WTC11 (cell line): ENCODE measurements at regions not wholly inside any gene's neighbourhood (a gene's known extent, or its start where the extent isn't known, plus 50 kb on each side); places are given as distances from the start of the nearest gene placed in this dataset.

Experiments used
- ATAC-seq: fragments of 200-7000 bp; cut with Tn5 transposase; 2 replicates; pipeline ENCODE4 v1.10.0; 2021; ENCODE audit warnings: mild to moderate bottlenecking, moderate library complexity
- CTCF ChIA-PET: fragments of 300-600 bp; sonication (Branson Sonifier 250); formaldehyde crosslinking; loops from one replicate; lab custom pipeline; 2021; ENCODE audit warnings: antibody characterized with exemption; lab: Charles Lee
- POLR2A ChIA-PET: fragments of 350-600 bp; sonication (Branson Sonifier 250); formaldehyde crosslinking; loops from one replicate; lab custom pipeline; 2021; ENCODE audit warnings: antibody characterized with exemption; lab: Charles Lee
- DNase-seq: peaks from one replicate; pipeline ENCODE4 v3.0.0; 2021; ENCODE audit warnings: low spot score
- H3K27ac Mint-ChIP-seq: 2 replicates; pipeline ENCODE4 v1.8.0; 2021; ENCODE audit warnings: mixed read lengths
- H3K27me3 Mint-ChIP-seq: 2 replicates; pipeline ENCODE4 v1.8.0; 2021; ENCODE audit warnings: low read depth, mild to moderate bottlenecking, moderate library complexity, mixed read lengths
- H3K36me3 Mint-ChIP-seq: 2 replicates; pipeline ENCODE4 v1.8.0; 2021; ENCODE audit warnings: mixed read lengths
- H3K4me1 Mint-ChIP-seq: 2 replicates; pipeline ENCODE4 v1.8.0; 2022; ENCODE audit warnings: mixed read lengths
- H3K4me3 Mint-ChIP-seq: 2 replicates; pipeline ENCODE4 v1.8.0; 2021; ENCODE audit warnings: mild to moderate bottlenecking, moderate library complexity, mixed read lengths
- H3K9me3 Mint-ChIP-seq: 2 replicates; pipeline ENCODE4 v1.8.0; 2021; ENCODE audit warnings: mixed read lengths
- CBFB ChIP-seq: sonication (generic); formaldehyde crosslinking; IDR thresholded peaks from 2 replicates; pipeline ENCODE4 v1.8.1; 2022; ENCODE audit warnings: mild to moderate bottlenecking, low read depth, missing genetic modification reagents
- ETV6 ChIP-seq: sonication (generic); formaldehyde crosslinking; IDR thresholded peaks from 2 replicates; pipeline ENCODE4 v1.8.1; 2022; ENCODE audit warnings: mild to moderate bottlenecking, missing genetic modification reagents
- FOXK1 ChIP-seq: sonication (generic); formaldehyde crosslinking; IDR thresholded peaks from 2 replicates; pipeline ENCODE4 v1.8.0; 2022; ENCODE audit warnings: mild to moderate bottlenecking, moderate library complexity, missing genetic modification reagents
- FOXP1 ChIP-seq: sonication (generic); formaldehyde crosslinking; IDR thresholded peaks from 2 replicates; pipeline ENCODE4 v1.8.0; 2022; ENCODE audit warnings: missing genetic modification reagents, mild to moderate bottlenecking, moderate library complexity, borderline replicate concordance
- IRF2 ChIP-seq: sonication (generic); formaldehyde crosslinking; IDR thresholded peaks from 2 replicates; pipeline ENCODE4 v1.8.0; 2022; ENCODE audit warnings: low read depth, missing genetic modification reagents, borderline replicate concordance
- KAT7 ChIP-seq: sonication (generic); formaldehyde crosslinking; IDR thresholded peaks from 2 replicates; pipeline ENCODE4 v1.8.1; 2023; ENCODE audit warnings: missing genetic modification reagents, mild to moderate bottlenecking, borderline replicate concordance
- NR2C2 ChIP-seq: sonication (generic); formaldehyde crosslinking; IDR thresholded peaks from 2 replicates; pipeline ENCODE4 v1.8.0; 2022; ENCODE audit warnings: mild to moderate bottlenecking, missing genetic modification reagents
- RELA ChIP-seq: sonication (generic); formaldehyde crosslinking; IDR thresholded peaks from 2 replicates; pipeline ENCODE4 v1.8.1; 2022; ENCODE audit warnings: missing genetic modification reagents, mild to moderate bottlenecking, borderline replicate concordance
- SMAD3 ChIP-seq: sonication (generic); formaldehyde crosslinking; IDR thresholded peaks from 2 replicates; pipeline ENCODE4 v1.8.0; 2022; ENCODE audit warnings: missing genetic modification reagents, mild to moderate bottlenecking, borderline replicate concordance
- SOX15 ChIP-seq: fragments of 250-450 bp; sonication (Bioruptor Pico); IDR thresholded peaks from 2 replicates; pipeline ENCODE4 v1.9.0; 2021; ENCODE audit warnings: mild to moderate bottlenecking
- SP1 ChIP-seq: sonication (generic); formaldehyde crosslinking; conservative IDR thresholded peaks from 2 replicates; pipeline ENCODE4 v1.8.1; 2022; ENCODE audit warnings: missing genetic modification reagents
- STAT6 ChIP-seq: sonication (generic); formaldehyde crosslinking; conservative IDR thresholded peaks from 2 replicates; pipeline ENCODE4 v1.8.1; 2023; ENCODE audit warnings: mild to moderate bottlenecking, low read depth, missing genetic modification reagents, moderate library complexity
- TEAD1 ChIP-seq: sonication (generic); formaldehyde crosslinking; IDR thresholded peaks from 2 replicates; pipeline ENCODE4 v1.8.0; 2022; ENCODE audit warnings: mild to moderate bottlenecking, missing genetic modification reagents
- ZNF121 ChIP-seq: sonication (generic); formaldehyde crosslinking; IDR thresholded peaks from 2 replicates; pipeline ENCODE4 v1.8.0; 2023; ENCODE audit warnings: missing genetic modification reagents
- ZNF263 ChIP-seq: sonication (generic); formaldehyde crosslinking; IDR thresholded peaks from 2 replicates; pipeline ENCODE4 v1.8.1; 2022; ENCODE audit warnings: low read depth, mild to moderate bottlenecking, moderate library complexity, missing genetic modification reagents
- ZNF281 ChIP-seq: sonication (generic); formaldehyde crosslinking; IDR thresholded peaks from 2 replicates; pipeline ENCODE4 v1.8.0; 2023; ENCODE audit warnings: mild to moderate bottlenecking, missing genetic modification reagents
- ZNF671 ChIP-seq: fragments of 250-450 bp; sonication (Bioruptor Pico); IDR thresholded peaks from 2 replicates; pipeline ENCODE4 v1.8.0; 2021; ENCODE audit warnings: mild to moderate bottlenecking
- TF ChIP-seq, protein P1 (sequence below): fragments of 200-600 bp; IDR thresholded peaks from 2 replicates; pipeline ENCODE4 v1.8.0; 2022; ENCODE audit warnings: antibody characterized with exemption
- TF ChIP-seq, protein P2 (sequence below): sonication (generic); formaldehyde crosslinking; IDR thresholded peaks from 2 replicates; pipeline ENCODE4 v1.8.0; 2022; ENCODE audit warnings: mild to moderate bottlenecking, missing genetic modification reagents

GRCh38 chr4:108561116-108561515 lies 59.3 kb upstream of the RPL34 start (continued):
- TF ChIP-seq, protein P1, sequence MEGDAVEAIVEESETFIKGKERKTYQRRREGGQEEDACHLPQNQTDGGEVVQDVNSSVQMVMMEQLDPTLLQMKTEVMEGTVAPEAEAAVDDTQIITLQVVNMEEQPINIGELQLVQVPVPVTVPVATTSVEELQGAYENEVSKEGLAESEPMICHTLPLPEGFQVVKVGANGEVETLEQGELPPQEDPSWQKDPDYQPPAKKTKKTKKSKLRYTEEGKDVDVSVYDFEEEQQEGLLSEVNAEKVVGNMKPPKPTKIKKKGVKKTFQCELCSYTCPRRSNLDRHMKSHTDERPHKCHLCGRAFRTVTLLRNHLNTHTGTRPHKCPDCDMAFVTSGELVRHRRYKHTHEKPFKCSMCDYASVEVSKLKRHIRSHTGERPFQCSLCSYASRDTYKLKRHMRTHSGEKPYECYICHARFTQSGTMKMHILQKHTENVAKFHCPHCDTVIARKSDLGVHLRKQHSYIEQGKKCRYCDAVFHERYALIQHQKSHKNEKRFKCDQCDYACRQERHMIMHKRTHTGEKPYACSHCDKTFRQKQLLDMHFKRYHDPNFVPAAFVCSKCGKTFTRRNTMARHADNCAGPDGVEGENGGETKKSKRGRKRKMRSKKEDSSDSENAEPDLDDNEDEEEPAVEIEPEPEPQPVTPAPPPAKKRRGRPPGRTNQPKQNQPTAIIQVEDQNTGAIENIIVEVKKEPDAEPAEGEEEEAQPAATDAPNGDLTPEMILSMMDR, result no peak
- TF ChIP-seq TEAD1 (CRISPR knock-in tag) (no peak), FOXK1 (CRISPR knock-in tag) (no peak), CBFB (CRISPR knock-in tag) (no peak)

DNA sequence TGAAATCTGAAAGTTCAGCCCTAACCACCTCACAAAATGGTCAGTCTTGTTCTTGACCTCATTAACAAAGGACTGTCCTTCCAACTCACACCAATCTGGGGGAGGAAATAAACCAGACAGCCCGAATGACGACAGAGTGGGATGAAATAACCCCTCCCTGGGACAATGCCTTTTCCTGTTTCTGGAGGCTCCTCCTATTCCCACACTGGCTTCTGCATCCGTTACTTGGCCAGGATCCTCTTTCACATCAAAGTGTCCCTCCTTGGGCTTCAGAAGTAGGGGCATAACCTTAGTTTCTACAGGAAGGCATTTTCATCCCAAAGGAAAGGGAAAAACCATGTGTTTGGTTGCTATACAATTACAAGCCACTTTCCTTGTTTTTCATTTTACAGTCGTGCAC lies 59.8 kb upstream of the RPL34 start:
- TF ChIP-seq SMAD3 (CRISPR knock-in tag) (no peak), ZNF121 (CRISPR knock-in tag) (no peak), SP1 (CRISPR knock-in tag) (no peak)
- POLR2A ChIA-PET, result no interaction called here
- Mint-ChIP-seq H3K4me3 (no peak overlapping the region), H3K4me1 (peaks cover 19% of the 10 kb centered on the region), H3K27me3 (no peaks in the 10 kb centered on the region), H3K36me3 (no peaks in the 10 kb centered on the region), H3K9me3 (no peaks in the 10 kb centered on the region), H3K27ac (no peak overlapping the region)
- DNase-seq, result no peak
- CTCF ChIA-PET, result no interaction called here
- ATAC-seq, result peak; percentile 39; the same call in 1 of the 2 replicates

DNA sequence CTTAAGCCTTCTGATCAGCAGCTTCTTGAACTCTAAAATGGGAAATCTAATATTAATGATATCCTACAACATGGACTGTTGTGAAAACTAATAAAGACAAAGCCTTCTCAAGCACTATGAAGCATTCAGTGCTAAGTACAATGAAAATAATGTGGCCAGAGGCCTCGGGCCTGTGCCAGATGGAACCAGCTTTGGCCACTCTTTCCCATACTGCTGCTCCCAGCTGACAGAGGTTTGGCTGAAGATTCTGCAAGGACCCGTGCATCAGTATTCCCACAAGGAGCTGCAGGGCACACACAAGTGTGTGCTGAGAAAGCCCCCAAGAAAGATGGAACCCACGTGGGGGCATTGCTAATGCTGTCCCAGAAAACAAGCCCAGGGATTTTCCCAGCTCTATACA lies 60.5 kb upstream of the RPL34 start:
- ChIA-PET POLR2A (no interaction called here), CTCF (interaction anchor here (1.5 kb wide), 1 partner anchor 12 kb away, joined by 5 read pairs; no protein-coding TSS in a partner anchor)

More for the DNA sequence above, 60.5 kb upstream of the RPL34 start:
- Mint-ChIP-seq H3K4me1 (peaks cover 15% of the 10 kb centered on the region), H3K27ac (no peak overlapping the region), H3K36me3 (no peaks in the 10 kb centered on the region), H3K9me3 (no peaks in the 10 kb centered on the region), H3K27me3 (no peaks in the 10 kb centered on the region), H3K4me3 (no peak overlapping the region)
- no peak for DNase-seq
- no peak for TF ChIP-seq IRF2
- TF ChIP-seq KAT7 (CRISPR knock-in tag), result no peak
- no peak for TF ChIP-seq ETV6 (CRISPR knock-in tag)
- TF ChIP-seq ZNF263 (CRISPR knock-in tag), result no peak
- no peak for TF ChIP-seq STAT6 (CRISPR knock-in tag)
- no peak for TF ChIP-seq ZNF281
- TF ChIP-seq FOXP1 (CRISPR knock-in tag), result no peak
- TF ChIP-seq, protein P2, sequence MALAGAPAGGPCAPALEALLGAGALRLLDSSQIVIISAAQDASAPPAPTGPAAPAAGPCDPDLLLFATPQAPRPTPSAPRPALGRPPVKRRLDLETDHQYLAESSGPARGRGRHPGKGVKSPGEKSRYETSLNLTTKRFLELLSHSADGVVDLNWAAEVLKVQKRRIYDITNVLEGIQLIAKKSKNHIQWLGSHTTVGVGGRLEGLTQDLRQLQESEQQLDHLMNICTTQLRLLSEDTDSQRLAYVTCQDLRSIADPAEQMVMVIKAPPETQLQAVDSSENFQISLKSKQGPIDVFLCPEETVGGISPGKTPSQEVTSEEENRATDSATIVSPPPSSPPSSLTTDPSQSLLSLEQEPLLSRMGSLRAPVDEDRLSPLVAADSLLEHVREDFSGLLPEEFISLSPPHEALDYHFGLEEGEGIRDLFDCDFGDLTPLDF (CRISPR knock-in tag), result no peak
- no peak for TF ChIP-seq ZNF671 (CRISPR knock-in tag)
- no peak for TF ChIP-seq RELA
- no peak for TF ChIP-seq SOX15 (CRISPR knock-in tag)
- no peak for TF ChIP-seq NR2C2 (CRISPR knock-in tag)
- ATAC-seq, result no peak
